K562 (cell line): ENCODE measurements at regions not wholly inside any gene's neighbourhood (a gene's known extent, or its start where the extent isn't known, plus 50 kb on each side); places are given as distances from the start of the nearest gene placed in this dataset.

Source experiments
- BRF1 ChIP-seq: IDR thresholded peaks from 3 replicates; pipeline ENCODE4 v1.6.1; 2011; ENCODE audit warnings: borderline replicate concordance, mild to moderate bottlenecking; ENCODE audit not compliant: insufficient read length; ENCODE audit errors: extremely low read depth
- CBFA2T2 ChIP-seq: fragments of 450-650 bp; conservative IDR thresholded peaks from 2 replicates; pipeline ENCODE4 v1.6.1; 2017; ENCODE audit warnings: mild to moderate bottlenecking
- ELF1 ChIP-seq: fragments of 200-800 bp; sonication (Bioruptor generic); IDR thresholded peaks from 2 replicates; pipeline ENCODE4 v1.6.1; 2016; ENCODE audit warnings: missing genetic modification characterization, missing compliant biosample characterization
- ETV6 ChIP-seq, 3 experiments: fragments of 150-350 bp in 1 of 3; sonication (generic) in 1 of 3; formaldehyde crosslinking in 1 of 3; IDR thresholded peaks; 2 replicates each; pipeline versions ENCODE4 v1.6.1 to v1.8.0; 2014 to 2022; ENCODE audit warnings: borderline replicate concordance in 2 of 3, low read depth in 2 of 3, antibody characterized with exemption in 1 of 3, low read length in 1 of 3, mild to moderate bottlenecking in 1 of 3, missing genetic modification reagents in 1 of 3
- FOXA3 ChIP-seq, 2 experiments: fragments of 450-650 bp in 1 of 2; sonication (generic) in 1 of 2; formaldehyde crosslinking; IDR thresholded peaks in 1 of 2; conservative IDR thresholded peaks in 1 of 2; 2 replicates each; pipeline versions ENCODE4 v1.4.0 to v1.8.0; 2020 to 2022; ENCODE audit warnings: mild to moderate bottlenecking in 2 of 2, missing genetic modification reagents in 1 of 2
- HMG20A ChIP-seq: fragments of 450-650 bp; formaldehyde crosslinking; conservative IDR thresholded peaks from 2 replicates; pipeline ENCODE4 v1.4.0; 2020; ENCODE audit warnings: mild to moderate bottlenecking, mixed read lengths
- IRF2 ChIP-seq: sonication (generic); formaldehyde crosslinking; IDR thresholded peaks from 2 replicates; pipeline ENCODE4 v1.8.1; 2022; ENCODE audit warnings: mild to moderate bottlenecking, missing genetic modification reagents
- JUND ChIP-seq, 2 experiments: IDR thresholded peaks; 2 replicates in 1 of 2; 3 replicates in 1 of 2; pipeline ENCODE4 v1.6.1; 2011; ENCODE audit warnings: borderline replicate concordance in 2 of 2, low read depth in 2 of 2, low read length in 2 of 2, improper control_type of control experiment in 1 of 2, missing biosample characterization in 1 of 2, missing genetic modification characterization in 1 of 2, missing genetic modification reagents in 1 of 2
- KLF10 ChIP-seq: fragments of 250-450 bp; sonication (Bioruptor Pico); IDR thresholded peaks from 2 replicates; pipeline ENCODE4 v1.6.1; 2021; ENCODE audit warnings: matching md5 sums
- LEF1 ChIP-seq: fragments of 450-650 bp; IDR thresholded peaks from 2 replicates; pipeline ENCODE4 v1.6.1; 2016; ENCODE audit warnings: mild to moderate bottlenecking
- MAFF ChIP-seq: IDR thresholded peaks from 2 replicates; pipeline ENCODE4 v1.6.1; 2012; ENCODE audit warnings: low read length, improper control_type of control experiment
- MAFK ChIP-seq: IDR thresholded peaks from 2 replicates; pipeline ENCODE4 v1.6.1; 2011; ENCODE audit warnings: low read length, improper control_type of control experiment
- MXI1 ChIP-seq: IDR thresholded peaks from 2 replicates; pipeline ENCODE4 v1.6.1; 2011; ENCODE audit warnings: low read depth, mild to moderate bottlenecking, improper control_type of control experiment, low read length
- NFE2L1 ChIP-seq: fragments of 450-650 bp; IDR thresholded peaks from 2 replicates; pipeline ENCODE4 v1.6.1; 2016; ENCODE audit warnings: missing genetic modification characterization, low read depth, mild to moderate bottlenecking, missing compliant biosample characterization, moderate library complexity, borderline replicate concordance
- NR3C1 ChIP-seq: sonication (generic); formaldehyde crosslinking; IDR thresholded peaks from 2 replicates; pipeline ENCODE4 v1.8.1; 2022; ENCODE audit warnings: missing genetic modification reagents
- PCBP1 ChIP-seq: fragments of 200-400 bp; formaldehyde crosslinking; IDR thresholded peaks from 2 replicates; pipeline ENCODE4 v1.6.1; 2018; ENCODE audit warnings: mild to moderate bottlenecking, low read depth, low read length; ENCODE audit not compliant: poor library complexity, severe bottlenecking
- PCBP2 ChIP-seq: fragments of 200-400 bp; formaldehyde crosslinking; IDR thresholded peaks from 2 replicates; pipeline ENCODE4 v1.6.1; 2018; ENCODE audit warnings: low read length, low read depth, mild to moderate bottlenecking, moderate library complexity; ENCODE audit not compliant: poor library complexity, severe bottlenecking
- RCOR1 ChIP-seq, 2 experiments: IDR thresholded peaks; 2 replicates each; pipeline ENCODE4 v1.6.1; 2012; ENCODE audit warnings: low read depth in 2 of 2, low read length in 2 of 2, borderline replicate concordance in 1 of 2, improper control_type of control experiment in 1 of 2
- RFX7 ChIP-seq: fragments of 250-450 bp; sonication (Bioruptor Pico); IDR thresholded peaks from 2 replicates; pipeline ENCODE4 v1.5.1; 2021; ENCODE audit warnings: mild to moderate bottlenecking
- SAFB2 ChIP-seq: fragments of 200-400 bp; formaldehyde crosslinking; IDR thresholded peaks from 2 replicates; pipeline ENCODE4 v1.6.1; 2018; ENCODE audit warnings: borderline replicate concordance, low read length, low read depth, moderate library complexity; ENCODE audit not compliant: severe bottlenecking
- TEAD4 ChIP-seq, 2 experiments: sonication (generic) in 1 of 2; formaldehyde crosslinking in 1 of 2; IDR thresholded peaks; 2 replicates each; pipeline versions ENCODE4 v1.6.1 to v1.8.0; 2012 to 2022; ENCODE audit warnings: borderline replicate concordance in 1 of 2, inconsistent platforms in 1 of 2, low read length in 1 of 2, mild to moderate bottlenecking in 1 of 2, missing genetic modification reagents in 1 of 2
- THRAP3 ChIP-seq: fragments of 450-650 bp; IDR thresholded peaks from 2 replicates; pipeline ENCODE4 v1.6.1; 2016; ENCODE audit warnings: mild to moderate bottlenecking, inconsistent platforms, borderline replicate concordance
- ZBTB17 ChIP-seq: fragments of 450-650 bp; formaldehyde crosslinking; IDR thresholded peaks from 2 replicates; pipeline ENCODE4 v1.4.0; 2020; ENCODE audit warnings: mild to moderate bottlenecking
- ZKSCAN3 ChIP-seq: fragments of 250-450 bp; sonication (Bioruptor Pico); IDR thresholded peaks from 2 replicates; pipeline ENCODE4 v1.4.0; 2020
- ZNF431 ChIP-seq: sonication (generic); formaldehyde crosslinking; IDR thresholded peaks from 2 replicates; pipeline ENCODE4 v1.8.0; 2022; ENCODE audit warnings: mild to moderate bottlenecking, missing genetic modification reagents
- TF ChIP-seq, protein P1 (sequence below): IDR thresholded peaks from 3 replicates; pipeline ENCODE4 v1.6.1; 2011; ENCODE audit warnings: borderline replicate concordance, mild to moderate bottlenecking; ENCODE audit not compliant: insufficient read length, insufficient read depth

DNA sequence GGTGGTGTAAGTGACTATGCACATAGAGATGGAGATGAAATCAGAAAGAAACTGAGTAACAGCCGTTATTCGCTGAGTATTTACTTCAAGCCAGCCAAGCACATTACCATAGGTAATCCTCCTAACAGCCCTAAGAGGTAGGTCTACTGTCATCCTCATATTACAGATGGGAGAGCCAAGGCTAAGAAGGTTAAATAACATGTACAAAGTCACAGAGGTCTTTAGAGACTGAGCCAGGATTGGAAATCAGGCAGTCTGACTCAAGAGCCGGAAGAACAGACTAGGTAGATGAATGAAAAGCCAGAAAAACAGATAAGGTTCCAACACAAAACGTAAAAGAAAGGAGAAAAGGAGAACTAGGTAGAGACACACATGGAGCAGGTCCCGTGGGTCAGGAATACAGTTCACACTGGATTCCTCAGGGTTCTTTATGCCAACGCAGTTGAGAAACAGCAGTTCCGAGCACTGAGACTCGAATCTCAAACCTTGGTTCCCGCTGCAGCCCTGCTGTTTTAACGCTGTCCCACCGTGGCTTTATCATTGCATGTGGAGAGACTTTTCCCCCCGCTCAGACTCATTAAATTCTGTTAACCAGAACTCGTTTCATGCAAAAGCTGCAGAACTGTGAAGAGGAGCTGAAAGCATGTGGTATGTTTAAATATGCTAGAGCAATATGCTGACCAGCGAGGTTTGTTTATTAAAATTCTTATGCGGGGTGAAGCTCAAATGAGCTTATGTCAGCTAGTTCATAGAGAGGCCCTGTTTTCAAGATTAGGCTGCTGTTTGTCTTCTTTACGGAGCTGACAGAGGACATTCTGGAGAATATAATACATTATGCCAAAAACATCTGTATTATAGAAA is 537.9 kb downstream of the CD83 start (continued):
- TF ChIP-seq NFE2L1 (tag) (no peak), MAFF (peak; percentile 48; the same call in 1 of the 2 replicates), THRAP3 (no peak), LEF1 (no peak), NR3C1 (CRISPR knock-in tag) (no peak), RCOR1 (IDR thresholded peaks at IDR 0.05; ENCODE audit: borderline replicate concordance in 1 of 2, low read depth in 2 of 2, low read length in 2 of 2) (peak in 1 of 2 experiments; percentile 8; a peak in 1 of 4 replicates), JUND (IDR thresholded peaks at IDR 0.05; ENCODE audit: borderline replicate concordance, low read depth, low read length) (peak; percentile 3; the same call in 1 of the 2 replicates), JUND (tag; IDR thresholded peaks at IDR 0.05; ENCODE audit: borderline replicate concordance, low read depth, low read length) (no peak), KLF10 (no peak), ETV6 (IDR thresholded peaks at IDR 0.05; ENCODE audit: borderline replicate concordance in 1 of 2, low read depth in 2 of 2, low read length in 1 of 2) (no peak), ETV6 (CRISPR knock-in tag; IDR thresholded peaks at IDR 0.05; ENCODE audit: borderline replicate concordance) (no peak), HMG20A (CRISPR knock-in tag) (no peak), TEAD4 (IDR thresholded peaks at IDR 0.05; ENCODE audit: low read length) (no peak), TEAD4 (CRISPR knock-in tag; IDR thresholded peaks at IDR 0.05; ENCODE audit: borderline replicate concordance) (no peak), ELF1 (0 out of 2 replicates have a peak, but pooled peaks have one; percentile 23), ZBTB17 (CRISPR knock-in tag) (no peak), IRF2 (no peak), FOXA3 (CRISPR knock-in tag; conservative IDR thresholded peaks at IDR 0.05 in 1 of 2, IDR thresholded peaks at IDR 0.05 in 1 of 2) (no peak), BRF1 (no peak), MAFK (peak; percentile 45; the same call in 1 of the 2 replicates), PCBP2 (no peak), ZKSCAN3 (CRISPR knock-in tag) (no peak), ZNF431 (CRISPR knock-in tag) (no peak), PCBP1 (no peak), CBFA2T2 (no peak), SAFB2 (no peak), MXI1 (no peak), RFX7 (CRISPR knock-in tag) (no peak)
- TF ChIP-seq, protein P1, sequence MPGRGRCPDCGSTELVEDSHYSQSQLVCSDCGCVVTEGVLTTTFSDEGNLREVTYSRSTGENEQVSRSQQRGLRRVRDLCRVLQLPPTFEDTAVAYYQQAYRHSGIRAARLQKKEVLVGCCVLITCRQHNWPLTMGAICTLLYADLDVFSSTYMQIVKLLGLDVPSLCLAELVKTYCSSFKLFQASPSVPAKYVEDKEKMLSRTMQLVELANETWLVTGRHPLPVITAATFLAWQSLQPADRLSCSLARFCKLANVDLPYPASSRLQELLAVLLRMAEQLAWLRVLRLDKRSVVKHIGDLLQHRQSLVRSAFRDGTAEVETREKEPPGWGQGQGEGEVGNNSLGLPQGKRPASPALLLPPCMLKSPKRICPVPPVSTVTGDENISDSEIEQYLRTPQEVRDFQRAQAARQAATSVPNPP, result no peak
